GM10266 (cell line): ENCODE measurements at regions not wholly inside any gene's neighbourhood (a gene's known extent, or its start where the extent isn't known, plus 50 kb on each side); places are given as distances from the start of the nearest gene placed in this dataset.

Experiments used
- DNase-seq: peaks from one replicate; pipeline ENCODE4 v3.0.0; 2012; ENCODE audit errors: extremely low spot score
- CTCF ChIP-seq: IDR thresholded peaks from 2 replicates; pipeline ENCODE4 v1.5.1; 2012; ENCODE audit warnings: mild to moderate bottlenecking, low read depth; ENCODE audit not compliant: control insufficient read depth, insufficient read depth; ENCODE audit errors: missing control alignments

- TF ChIP-seq CTCF = no peak
- DNase-seq = no peak
These were observed 60.4 kb upstream of the ERCC6L2 start for GRCh38 chr9:95815133-95815532.

GRCh38 chr9:95813923-95814322, 61.6 kb upstream of the ERCC6L2 start:
- DNase-seq = no peak
- no peak for TF ChIP-seq CTCF

- TF ChIP-seq CTCF = no peak
- DNase-seq = no peak
These were observed 64.7 kb upstream of the ERCC6L2 start for GRCh38 chr9:95810814-95811213.

- TF ChIP-seq CTCF = no peak
- DNase-seq = no peak
These were observed 65.4 kb upstream of the ERCC6L2 start for GRCh38 chr9:95810133-95810532.

GRCh38 chr9:95809686-95810085, 65.8 kb upstream of the ERCC6L2 start:
- DNase-seq = no peak
- TF ChIP-seq CTCF = no peak

GRCh38 chr9:95808011-95808410, 67.5 kb upstream of the ERCC6L2 start:
- no peak for TF ChIP-seq CTCF

GRCh38 chr9:95807326-95807947, 68.1 kb upstream of the ERCC6L2 start:
- TF ChIP-seq CTCF = no peak
- DNase-seq = no peak

More at GRCh38 chr9:95808011-95808410, 67.5 kb upstream of the ERCC6L2 start:
- DNase-seq = no peak
